Adipocyte (in vitro differentiated cells): ENCODE measurements at regions not wholly inside any gene's neighbourhood (a gene's known extent, or its start where the extent isn't known, plus 50 kb on each side); places are given as distances from the start of the nearest gene placed in this dataset.

Experiments used
- DNase-seq: peaks from one replicate; pipeline ENCODE4 v3.0.0-alpha.2; 2015; ENCODE audit warnings: low read depth
- H3K27me3 ChIP-seq: replicated peaks from 2 replicates; pipeline ENCODE4 v1.7.0; 2013; ENCODE audit warnings: mild to moderate bottlenecking, low read length, moderate library complexity; ENCODE audit not compliant: control insufficient read depth, insufficient read depth
- H3K36me3 ChIP-seq: 2 replicates; pipeline ENCODE4 v1.7.0; 2013; ENCODE audit warnings: low read length, mild to moderate bottlenecking, moderate library complexity; ENCODE audit not compliant: control insufficient read depth, insufficient read depth, severe bottlenecking
- H3K4me1 ChIP-seq: 2 replicates; pipeline ENCODE4 v1.7.0; 2013; ENCODE audit warnings: mild to moderate bottlenecking, low read length, moderate library complexity; ENCODE audit not compliant: control insufficient read depth, insufficient read depth
- H3K4me3 ChIP-seq: 2 replicates; pipeline ENCODE4 v1.7.0; 2013; ENCODE audit warnings: mild to moderate bottlenecking, low read length, moderate library complexity
- H3K9ac ChIP-seq: 2 replicates; pipeline ENCODE4 v1.7.0; 2013; ENCODE audit warnings: mild to moderate bottlenecking, low read length, moderate library complexity
- H3K9me3 ChIP-seq: 2 replicates; pipeline ENCODE4 v1.7.0; 2013; ENCODE audit warnings: mild to moderate bottlenecking, low read length, moderate library complexity; ENCODE audit not compliant: control insufficient read depth

- H3K4me3 ChIP-seq: no peak overlapping the region
- DNase-seq: no peak
- no peaks in the 10 kb centered on the region for H3K36me3 ChIP-seq
- no peak overlapping the region for H3K9ac ChIP-seq
- H3K27me3 ChIP-seq: no peaks in the 10 kb centered on the region
- no peaks in the 10 kb centered on the region for H3K4me1 ChIP-seq
- H3K9me3 ChIP-seq: peaks cover 5% of the 10 kb centered on the region
Observed at GRCh38 chr6:102309700-102310099, 916.2 kb downstream of the GRIK2 start.

- no peaks in the 10 kb centered on the region for H3K27me3 ChIP-seq
- H3K4me3 ChIP-seq: no peak overlapping the region
- no peaks in the 10 kb centered on the region for H3K4me1 ChIP-seq
- no peak for DNase-seq
- H3K36me3 ChIP-seq: no peaks in the 10 kb centered on the region
- H3K9me3 ChIP-seq: peaks cover 3% of the 10 kb centered on the region
- H3K9ac ChIP-seq: no peak overlapping the region
Observed at GRCh38 chr6:102300350-102300749, 906.8 kb downstream of the GRIK2 start.

- DNase-seq: no peak
- no peaks in the 10 kb centered on the region for H3K27me3 ChIP-seq
- no peaks in the 10 kb centered on the region for H3K36me3 ChIP-seq
- H3K4me1 ChIP-seq: no peaks in the 10 kb centered on the region
- H3K9me3 ChIP-seq: peaks cover 3% of the 10 kb centered on the region
- no peak overlapping the region for H3K4me3 ChIP-seq
- no peak overlapping the region for H3K9ac ChIP-seq
Observed at GRCh38 chr6:102298051-102298450, 904.5 kb downstream of the GRIK2 start.
